SK-N-SH (cell line): ENCODE measurements at regions not wholly inside any gene's neighbourhood (a gene's known extent, or its start where the extent isn't known, plus 50 kb on each side); places are given as distances from the start of the nearest gene placed in this dataset.

Experiments
- CTCF ChIA-PET: fragments of 300-600, 350-600 bp; formaldehyde crosslinking; extraction: SDS; loops from one replicate; lab custom pipeline; 2021; lab: Yijun Ruan, JAX
- POLR2A ChIA-PET: fragments of 350-600 bp; sonication (Branson Sonifier 250); formaldehyde crosslinking; extraction: SDS; loops from one replicate; lab custom pipeline; 2020; ENCODE audit warnings: antibody characterized with exemption, inconsistent platforms; lab: Yijun Ruan, JAX
- DNase-seq: peaks from one replicate; pipeline ENCODE4 v3.0.0; 2012
- H2AFZ ChIP-seq: fragments of 200-600 bp; sonication (generic); 2 replicates; pipeline ENCODE4 v1.8.1; 2016; ENCODE audit warnings: antibody characterized with exemption, mild to moderate bottlenecking, low read depth
- H3F3A ChIP-seq: fragments of 200-600 bp; sonication (generic); replicated peaks from 2 replicates; pipeline ENCODE3; 2016; ENCODE audit warnings: antibody characterized with exemption, mild to moderate bottlenecking; ENCODE audit not compliant: insufficient read depth
- H3K27ac ChIP-seq, 2 experiments: fragments of 200-500 bp in 1 of 2; fragments of 200-600 bp in 1 of 2; sonication (Bioruptor generic) in 1 of 2; sonication (generic), shearing (Covaris generic) in 1 of 2; 2 replicates each; pipeline versions ENCODE4 v1.5.1 to v1.6.1; 2014 to 2016; ENCODE audit warnings: low read depth in 2 of 2, inconsistent platforms in 1 of 2, low read length in 1 of 2, mild to moderate bottlenecking in 1 of 2, mixed read lengths in 1 of 2
- H3K27me3 ChIP-seq: fragments of 200-600 bp; sonication (generic), shearing (Covaris generic); 2 replicates; pipeline ENCODE4 v1.6.1; 2016; ENCODE audit warnings: mixed run types; ENCODE audit not compliant: insufficient read depth
- H3K36me3 ChIP-seq, 2 experiments: fragments of 200-500 bp in 1 of 2; fragments of 200-600 bp in 1 of 2; sonication (Bioruptor generic) in 1 of 2; sonication (generic) in 1 of 2; replicated peaks in 1 of 2; 2 replicates each; pipeline versions ENCODE3 to v1.5.1; 2014 to 2016; ENCODE audit warnings: low read length in 1 of 2, mild to moderate bottlenecking in 1 of 2; ENCODE audit not compliant: insufficient read depth in 2 of 2, control insufficient read depth in 1 of 2
- H3K4me1 ChIP-seq, 2 experiments: fragments of 200-500 bp in 1 of 2; fragments of 200-600 bp in 1 of 2; sonication (Bioruptor generic) in 1 of 2; sonication (generic), shearing (Covaris generic) in 1 of 2; 2 replicates each; pipeline versions ENCODE4 v1.5.1 to v1.6.1; 2014 to 2016; ENCODE audit warnings: low read depth in 1 of 2, low read length in 1 of 2, mixed run types in 1 of 2; ENCODE audit not compliant: insufficient read depth in 2 of 2, control insufficient read depth in 1 of 2
- H3K4me2 ChIP-seq: fragments of 200-600 bp; sonication (generic), shearing (Covaris generic); 2 replicates; pipeline ENCODE4 v1.6.1; 2017; ENCODE audit warnings: mixed run types
- H3K4me3 ChIP-seq, 2 experiments: fragments of 200-500 bp in 1 of 2; fragments of 200-600 bp in 1 of 2; sonication (Bioruptor generic) in 1 of 2; sonication (generic), shearing (Covaris generic) in 1 of 2; 2 replicates each; pipeline versions ENCODE4 v1.5.1 to v1.8.1; 2014 to 2016; ENCODE audit warnings: low read depth in 2 of 2, inconsistent platforms in 1 of 2, low read length in 1 of 2, mild to moderate bottlenecking in 1 of 2, mixed read lengths in 1 of 2, moderate library complexity in 1 of 2
- H3K79me2 ChIP-seq: fragments of 200-600 bp; sonication (generic); 2 replicates; pipeline ENCODE4 v1.8.1; 2017; ENCODE audit warnings: mild to moderate bottlenecking; ENCODE audit not compliant: insufficient read depth
- H3K9ac ChIP-seq: fragments of 200-600 bp; sonication (generic); 2 replicates; pipeline ENCODE4 v1.6.1; 2017; ENCODE audit warnings: mixed run types
- H3K9me2 ChIP-seq: fragments of 200-600 bp; sonication (generic); 2 replicates; pipeline ENCODE4 v1.6.1; 2017; ENCODE audit warnings: mixed run types
- H3K9me3 ChIP-seq: fragments of 200-600 bp; sonication (generic); 2 replicates; pipeline ENCODE4 v1.6.1; 2017; ENCODE audit warnings: mixed run types, mild to moderate bottlenecking, moderate library complexity
- H4K20me1 ChIP-seq: fragments of 200-600 bp; sonication (generic); 2 replicates; pipeline ENCODE4 v1.6.1; 2017; ENCODE audit warnings: mild to moderate bottlenecking, mixed run types; ENCODE audit not compliant: insufficient read depth
- CHD2 ChIP-seq: fragments of 150-350 bp; IDR thresholded peaks from 2 replicates; pipeline ENCODE4 v1.6.1; 2018; ENCODE audit warnings: low read length; ENCODE audit not compliant: partially characterized antibody
- CTCF ChIP-seq: fragments of 200-600 bp; sonication (generic); IDR thresholded peaks from 2 replicates; pipeline ENCODE4 v1.6.1; 2017; ENCODE audit warnings: antibody characterized with exemption, mild to moderate bottlenecking, moderate library complexity
- ELF1 ChIP-seq: IDR thresholded peaks from 2 replicates; pipeline ENCODE4 v1.4.0; 2012
- FOSL2 ChIP-seq: IDR thresholded peaks from 2 replicates; pipeline ENCODE4 v1.4.0; 2012; ENCODE audit warnings: low read depth, mild to moderate bottlenecking, moderate library complexity, borderline replicate concordance
- GATA2 ChIP-seq: sonication (generic); formaldehyde crosslinking; IDR thresholded peaks from 2 replicates; pipeline ENCODE4 v1.5.0; 2020; ENCODE audit warnings: mild to moderate bottlenecking, missing genetic modification reagents
- IRF3 ChIP-seq: fragments of 150-350 bp; IDR thresholded peaks from 2 replicates; pipeline ENCODE4 v1.6.1; 2016; ENCODE audit warnings: mild to moderate bottlenecking, low read depth, low read length
- MXI1 ChIP-seq: IDR thresholded peaks from 2 replicates; pipeline ENCODE4 v1.6.1; 2012; ENCODE audit warnings: mild to moderate bottlenecking, low read depth, low read length, improper control_type of control experiment
- NFIC ChIP-seq: IDR thresholded peaks from 2 replicates; pipeline ENCODE4 v1.4.0; 2012; ENCODE audit warnings: borderline replicate concordance
- NRF1 ChIP-seq: IDR thresholded peaks from 2 replicates; pipeline ENCODE4 v1.6.1; 2012; ENCODE audit warnings: low read depth, mild to moderate bottlenecking, low read length
- REST ChIP-seq: IDR thresholded peaks from 2 replicates; pipeline ENCODE4 v1.6.1; 2012; ENCODE audit warnings: mild to moderate bottlenecking, low read depth, low read length, moderate library complexity
- RFX5 ChIP-seq: IDR thresholded peaks from 2 replicates; pipeline ENCODE4 v1.6.1; 2012; ENCODE audit warnings: mild to moderate bottlenecking, improper control_type of control experiment, low read length
- SIN3A ChIP-seq: IDR thresholded peaks from 2 replicates; pipeline ENCODE4 v1.6.1; 2012; ENCODE audit warnings: low read depth, mild to moderate bottlenecking, low read length, moderate library complexity, borderline replicate concordance
- SMC3 ChIP-seq: IDR thresholded peaks from 2 replicates; pipeline ENCODE4 v1.6.1; 2012; ENCODE audit warnings: low read depth, low read length, improper control_type of control experiment
- TAF1 ChIP-seq: IDR thresholded peaks from 2 replicates; pipeline ENCODE4 v1.6.1; 2012; ENCODE audit warnings: low read depth, mild to moderate bottlenecking, low read length, moderate library complexity, borderline replicate concordance
- USF1 ChIP-seq: IDR thresholded peaks from 2 replicates; pipeline ENCODE4 v1.4.0; 2012; ENCODE audit warnings: low read depth, borderline replicate concordance
- USF2 ChIP-seq: fragments of 150-350 bp; IDR thresholded peaks from 2 replicates; pipeline ENCODE4 v1.6.1; 2017; ENCODE audit warnings: antibody characterized with exemption, low read length, low read depth, borderline replicate concordance
- ZBTB33 ChIP-seq: IDR thresholded peaks from 2 replicates; pipeline ENCODE4 v1.4.0; 2012; ENCODE audit warnings: low read depth, borderline replicate concordance
- WGBS: methylation state at CpG from one replicate; pipeline ENCODE4 v1.1.6; 2017; ENCODE audit warnings: low lambda C conversion rate; 5-methylcytosine and 5-hydroxymethylcytosine counted together

- TF ChIP-seq SIN3A (no peak), USF2 (no peak), IRF3 (no peak), REST (no peak), GATA2 (CRISPR knock-in tag) (no peak)
Measured at GRCh38 chr22:47568700-47569099, 806.2 kb downstream of the TBC1D22A start (continued).

- WGBS, result 45% methylated on average over 25 of the region's 25 CpGs
- no peaks in the 10 kb centered on the region for H3K9me3 ChIP-seq
Measured at GRCh38 chr22:47567126-47568090, 805.0 kb downstream of the TBC1D22A start.

More at GRCh38 chr22:47567126-47568090, 805.0 kb downstream of the TBC1D22A start:
- no peak for TF ChIP-seq CTCF
- no peak for TF ChIP-seq FOSL2
- no peak for TF ChIP-seq ELF1
- no peak for TF ChIP-seq ZBTB33
- no peak for TF ChIP-seq MXI1
- TF ChIP-seq NFIC, result no peak
- TF ChIP-seq CHD2, result no peak
- TF ChIP-seq USF1, result no peak
- no peak for TF ChIP-seq NRF1
- TF ChIP-seq SMC3, result no peak
- no peak for TF ChIP-seq TAF1
- TF ChIP-seq RFX5, result no peak
- TF ChIP-seq GATA2 (CRISPR knock-in tag), result no peak
- TF ChIP-seq, all 33 proteins: peak for 0
- Histone ChIP-seq H3K9ac (no peak overlapping the region), H3K9me2 (no peaks in the 10 kb centered on the region), H3K27ac (no peak overlapping the region), H3K79me2 (no peaks in the 10 kb centered on the region), H2AFZ (no peak overlapping the region), H4K20me1 (no peaks in the 10 kb centered on the region), H3K36me3 (no peaks in the 10 kb centered on the region), H3K4me3 (no peak overlapping the region), H3F3A (no peaks in the 10 kb centered on the region), H3K27me3 (no peaks in the 10 kb centered on the region; the same call in 1 of the 2 replicates), H3K4me2 (no peak overlapping the region), H3K4me1 (no peaks in the 10 kb centered on the region; a peak in 1 of 4 replicates)
- CTCF ChIA-PET, result interaction anchor here (0.5 kb wide), 1 partner anchor 18 kb away, joined by 3 read pairs; no protein-coding TSS in a partner anchor
- POLR2A ChIA-PET, result no interaction called here
- no peak for DNase-seq
